ENCODE measurements at regions not wholly inside any gene's neighbourhood (a gene's known extent, or its start where the extent isn't known, plus 50 kb on each side); places are given as distances from the start of the nearest gene placed in this dataset.

- TF ChIP-seq ZNF114 (CRISPR knock-in tag; IDR thresholded peaks at IDR 0.05), result no peak
These were observed 64.0 kb downstream of the MRM1 start (continued) for GRCh38 chr17:36665417-36665816.

- Histone ChIP-seq H3K4me3 (no peak overlapping the region), H3K36me3 (ENCODE audit: insufficient read depth) (no peaks in the 10 kb centered on the region), H3K27me3 (ENCODE audit: insufficient read depth) (no peaks in the 10 kb centered on the region), H2AFZ (no peak overlapping the region), H3K79me2 (replicated peaks; ENCODE audit: insufficient read depth) (no peaks in the 10 kb centered on the region), H3K4me2 (no peak overlapping the region), H3K4me1 (ENCODE audit: insufficient read depth) (no peaks in the 10 kb centered on the region), H3K27ac (ENCODE audit: low read depth) (no peak overlapping the region), H4K20me1 (replicated peaks; ENCODE audit: insufficient read depth) (no peaks in the 10 kb centered on the region), H3K9me2 (ENCODE audit: insufficient read depth) (no peaks in the 10 kb centered on the region), H3F3A (replicated peaks; ENCODE audit: low read depth) (no peaks in the 10 kb centered on the region)
- no peaks in the 10 kb centered on the region for H3K36me3 Mint-ChIP-seq (ENCODE audit: low read depth)
- no peak overlapping the region for H3K4me3 Mint-ChIP-seq
- TF ChIP-seq REST (IDR thresholded peaks at IDR 0.05; ENCODE audit: unreplicated experiment), result no peak
- TF ChIP-seq NANOG (IDR thresholded peaks at IDR 0.05; ENCODE audit: borderline replicate concordance), result no peak
- no peak for TF ChIP-seq JUNB (IDR thresholded peaks at IDR 0.05; ENCODE audit: unreplicated experiment)
- no peak for TF ChIP-seq EZH2phosphoT487 (IDR thresholded peaks at IDR 0.05; ENCODE audit: unreplicated experiment)
- no peak for TF ChIP-seq ZNF114 (CRISPR knock-in tag; IDR thresholded peaks at IDR 0.05)
- TF ChIP-seq ZNF462 (CRISPR knock-in tag; IDR thresholded peaks at IDR 0.05), result no peak
- H3K27me3 Mint-ChIP-seq (ENCODE audit: insufficient read depth, low read depth, poor library complexity), result peaks cover 8% of the 10 kb centered on the region
- no peaks in the 10 kb centered on the region for H3K9me3 Mint-ChIP-seq
- H3K4me1 Mint-ChIP-seq, result peaks cover 10% of the 10 kb centered on the region; the same call in 2 of the 3 replicates
- no peak overlapping the region for H3K27ac Mint-ChIP-seq
- no peak for ATAC-seq
- no peak for DNase-seq (ENCODE audit: low spot score)
These were observed 66.5 kb downstream of the MRM1 start for GRCh38 chr17:36667922-36668321.

Measured in GM23338 (cell line).